RWPE2 (cell line): ENCODE measurements at regions not wholly inside any gene's neighbourhood (a gene's known extent, or its start where the extent isn't known, plus 50 kb on each side); places are given as distances from the start of the nearest gene placed in this dataset.
"Not testable (repeated sequence)": the region's sequence is repeated elsewhere in the genome, so short reads cannot be mapped to it uniquely, and the experiment has no call there.

Source experiments
- ATAC-seq: fragments of 200-7000 bp; cut with Tn5 transposase; 3 replicates; pipeline ENCODE4 v1.9.1; 2021; ENCODE audit warnings: low read depth
- DNase-seq: peaks from one replicate; pipeline ENCODE4 v3.0.0-alpha.2; 2020; ENCODE audit warnings: low spot score
- H3K27ac ChIP-seq: fragments of 450-650 bp; 2 replicates; pipeline ENCODE4 v1.5.1; 2017; ENCODE audit warnings: mild to moderate bottlenecking; ENCODE audit not compliant: poor library complexity, severe bottlenecking
- H3K27me3 ChIP-seq: fragments of 250-450 bp; sonication (Bioruptor Pico); 2 replicates; pipeline ENCODE4 v1.5.1; 2021; ENCODE audit warnings: mild to moderate bottlenecking, moderate library complexity; ENCODE audit not compliant: insufficient read depth, poor library complexity, severe bottlenecking
- H3K36me3 ChIP-seq: fragments of 250-450 bp; sonication (Bioruptor Pico); 2 replicates; pipeline ENCODE4 v1.5.1; 2020; ENCODE audit warnings: low read depth, mild to moderate bottlenecking, moderate library complexity
- H3K4me1 ChIP-seq: fragments of 250-450 bp; sonication (Bioruptor Pico); 2 replicates; pipeline ENCODE4 v1.5.1; 2021; ENCODE audit warnings: mild to moderate bottlenecking, moderate library complexity; ENCODE audit not compliant: insufficient read depth, poor library complexity, severe bottlenecking
- H3K4me3 ChIP-seq: fragments of 250-450 bp; sonication (Bioruptor Pico); 2 replicates; pipeline ENCODE4 v1.5.1; 2021; ENCODE audit warnings: mild to moderate bottlenecking, moderate library complexity; ENCODE audit not compliant: severe bottlenecking
- H3K9me3 ChIP-seq: fragments of 250-450 bp; sonication (Bioruptor Pico); 2 replicates; pipeline ENCODE4 v1.5.1; 2021; ENCODE audit warnings: mild to moderate bottlenecking, moderate library complexity; ENCODE audit not compliant: severe bottlenecking

DNA sequence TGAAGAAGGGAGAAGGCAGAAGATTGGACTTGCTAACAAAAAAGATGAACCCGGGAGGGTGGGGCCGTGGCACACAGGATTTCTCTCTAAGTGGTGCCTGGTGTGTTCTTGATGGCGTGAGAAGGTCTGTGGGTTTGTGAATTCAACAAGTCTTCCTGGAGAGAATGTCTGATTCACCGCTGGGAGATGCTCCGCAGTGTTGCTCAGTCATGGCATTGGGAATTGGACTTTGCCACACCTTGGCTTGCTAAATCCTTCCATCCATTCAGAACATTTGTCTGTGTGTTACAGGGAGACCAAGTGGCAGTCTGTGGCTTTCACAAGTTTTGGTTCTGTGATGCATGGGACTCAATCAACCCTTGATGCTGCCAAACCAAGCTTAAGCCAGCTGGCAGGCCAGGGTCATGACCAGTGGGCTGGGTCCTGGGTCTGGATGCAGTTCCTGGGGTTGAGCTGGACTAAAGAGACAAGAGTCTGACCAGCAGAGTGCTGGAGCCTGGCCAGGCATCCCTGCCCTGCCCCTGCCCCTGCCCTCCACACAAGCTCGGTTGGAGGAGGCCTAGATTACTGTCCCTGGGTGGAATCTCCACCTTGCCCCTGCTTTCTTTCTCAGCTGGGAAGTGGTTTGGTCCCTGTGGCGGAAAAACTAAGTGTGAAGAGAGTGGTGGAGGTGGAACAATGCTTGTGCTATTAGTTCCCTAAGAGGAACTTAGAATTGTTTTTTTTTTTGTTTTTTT, 3073.7 kb downstream of the RPIA start:
- H3K4me3 ChIP-seq, H3K27me3 ChIP-seq, DNase-seq, H3K36me3 ChIP-seq, H3K9me3 ChIP-seq: not testable (repeated sequence)
- H3K27ac ChIP-seq, result peak overlapping the region; percentile 47
- peak; percentile 65 for ATAC-seq
- peaks cover 15% of the 10 kb centered on the region for H3K4me1 ChIP-seq

DNA sequence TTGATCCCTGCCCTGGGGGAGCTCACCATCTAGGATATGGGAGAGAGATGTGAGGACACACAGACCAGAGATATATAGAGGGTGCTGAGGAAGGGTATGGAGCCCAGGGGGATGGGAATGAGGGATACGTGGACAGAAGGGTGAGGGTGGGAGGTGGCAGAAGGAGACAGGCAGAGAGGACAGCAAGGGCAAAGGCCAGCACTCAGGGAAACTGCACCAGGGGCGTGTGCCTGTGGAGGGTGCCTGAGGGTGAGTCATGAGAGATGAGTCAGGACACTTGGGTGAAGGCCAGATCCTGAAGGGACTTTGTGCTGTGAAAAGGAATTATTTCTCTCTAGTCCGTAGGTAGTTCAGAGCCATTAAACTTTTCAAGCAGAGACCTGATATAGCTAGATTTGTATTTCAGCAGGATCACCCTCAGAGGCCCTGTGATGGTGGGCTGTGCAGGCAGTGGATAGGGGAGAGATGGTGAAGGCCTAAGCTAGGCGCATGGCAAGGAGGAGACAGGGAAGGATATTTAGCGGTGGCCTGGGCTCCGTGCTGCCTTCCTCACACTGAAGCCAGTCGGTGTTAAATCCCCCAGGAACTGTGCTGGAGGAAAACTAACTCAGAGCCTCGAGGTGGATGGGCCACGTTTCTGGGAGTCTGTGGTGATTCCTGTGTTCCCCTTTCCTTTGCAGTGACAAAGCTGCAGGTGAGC, 3075.0 kb downstream of the RPIA start:
- H3K9me3 ChIP-seq, H3K36me3 ChIP-seq, H3K27me3 ChIP-seq, H3K4me3 ChIP-seq, DNase-seq: not testable (repeated sequence)
- H3K4me1 ChIP-seq, result peaks cover 15% of the 10 kb centered on the region
- peak overlapping the region; percentile 47 for H3K27ac ChIP-seq
- ATAC-seq, result peak; percentile 84

DNA sequence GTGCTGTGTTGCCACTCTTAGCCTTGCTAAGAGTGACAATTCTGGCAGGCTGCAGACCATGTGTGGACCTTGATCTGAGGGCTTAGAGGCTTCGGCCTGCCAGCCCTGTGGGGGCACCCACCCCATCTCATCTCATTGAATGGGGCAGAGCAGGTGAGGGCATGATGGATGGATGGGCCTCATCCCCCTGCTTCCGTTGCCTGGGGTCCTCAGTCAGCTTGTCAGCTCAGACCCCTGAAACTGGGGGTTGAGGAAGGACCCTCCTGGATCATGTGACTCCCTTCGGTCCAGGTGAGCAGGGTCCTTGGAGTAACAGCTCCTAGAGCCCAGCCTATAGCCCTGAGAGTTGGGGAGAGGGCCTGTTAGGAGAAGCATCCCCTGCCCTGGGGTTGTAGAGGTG, 3076.8 kb downstream of the RPIA start:
- not testable (repeated sequence) for H3K36me3 ChIP-seq, H3K4me3 ChIP-seq, H3K27ac ChIP-seq, DNase-seq, ATAC-seq, H3K27me3 ChIP-seq, H3K9me3 ChIP-seq
- peaks cover 15% of the 10 kb centered on the region for H3K4me1 ChIP-seq

DNA sequence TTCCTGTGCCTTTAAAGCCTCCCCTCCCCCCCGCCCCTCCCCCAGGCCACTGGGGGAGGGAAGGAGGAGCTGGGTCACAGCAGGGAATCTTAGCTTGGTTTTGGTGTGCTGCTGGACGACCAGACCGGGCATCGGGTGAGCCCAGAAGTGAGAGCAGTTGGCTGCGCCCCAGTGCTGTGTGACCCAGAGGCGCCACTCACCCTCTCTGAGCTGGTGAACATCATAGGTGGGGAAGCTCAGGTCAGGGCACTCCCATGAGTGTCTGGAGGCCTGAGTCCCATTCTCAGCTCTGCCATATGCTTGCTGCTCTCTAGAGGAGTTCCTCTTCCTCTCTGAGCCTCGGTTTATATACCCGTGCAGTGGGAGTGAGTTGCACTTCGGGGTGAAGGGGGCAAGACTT, 3077.5 kb downstream of the RPIA start:
- not testable (repeated sequence) for ATAC-seq, H3K4me3 ChIP-seq, H3K9me3 ChIP-seq, H3K27ac ChIP-seq, H3K36me3 ChIP-seq, DNase-seq, H3K27me3 ChIP-seq
- peaks cover 15% of the 10 kb centered on the region for H3K4me1 ChIP-seq

DNA sequence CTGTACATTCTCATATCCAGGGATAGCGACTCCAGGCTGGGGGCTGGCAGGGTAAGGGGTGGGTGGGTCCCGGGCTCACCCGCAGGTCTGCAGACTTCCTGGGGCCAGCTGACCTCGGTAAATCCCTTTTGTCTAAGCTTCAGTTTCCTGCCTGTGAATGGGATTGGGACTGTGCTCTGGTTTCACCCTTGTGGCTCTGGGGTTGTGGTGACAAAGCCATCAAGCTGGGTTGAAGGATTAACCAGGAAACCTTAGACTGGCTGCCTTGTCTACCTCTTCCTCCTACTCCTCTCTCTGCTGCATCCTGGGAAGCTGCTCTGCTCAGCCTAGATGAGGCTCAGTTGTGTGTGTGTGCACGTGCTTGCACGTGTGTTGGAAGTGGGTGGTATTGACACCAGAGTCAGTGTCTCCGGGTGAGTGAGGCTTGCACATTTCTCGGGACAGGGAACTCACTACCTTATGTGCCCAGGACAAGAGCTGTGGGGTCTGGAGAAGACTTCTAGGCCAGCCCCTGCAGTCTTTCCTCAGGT, 3078.6 kb downstream of the RPIA start:
- DNase-seq, H3K4me3 ChIP-seq, H3K27ac ChIP-seq, H3K27me3 ChIP-seq, ATAC-seq, H3K4me1 ChIP-seq, H3K9me3 ChIP-seq, H3K36me3 ChIP-seq: not testable (repeated sequence)

DNA sequence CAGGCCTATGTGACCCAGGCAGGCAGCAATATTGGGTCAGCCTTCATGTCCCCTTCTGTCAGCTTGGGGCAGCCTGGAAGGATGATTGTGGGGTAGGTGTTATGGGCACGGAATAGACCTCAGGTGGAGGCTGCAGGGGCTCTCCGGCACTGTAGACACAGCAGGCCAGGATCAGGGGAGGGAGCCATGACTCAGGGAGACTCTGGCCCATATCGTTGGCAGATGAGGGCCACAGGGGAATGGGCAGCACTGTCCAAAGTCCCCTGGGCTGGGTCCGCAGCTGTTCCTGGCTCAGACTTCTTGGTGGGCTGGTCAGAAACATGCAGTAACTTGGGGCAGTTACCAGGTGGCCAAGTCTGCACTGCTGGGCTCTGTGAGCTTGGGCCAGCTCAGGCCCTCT, 3080.1 kb downstream of the RPIA start:
- H3K27ac ChIP-seq, ATAC-seq, H3K4me1 ChIP-seq, H3K9me3 ChIP-seq, H3K36me3 ChIP-seq, H3K27me3 ChIP-seq, DNase-seq, H3K4me3 ChIP-seq: not testable (repeated sequence)

DNA sequence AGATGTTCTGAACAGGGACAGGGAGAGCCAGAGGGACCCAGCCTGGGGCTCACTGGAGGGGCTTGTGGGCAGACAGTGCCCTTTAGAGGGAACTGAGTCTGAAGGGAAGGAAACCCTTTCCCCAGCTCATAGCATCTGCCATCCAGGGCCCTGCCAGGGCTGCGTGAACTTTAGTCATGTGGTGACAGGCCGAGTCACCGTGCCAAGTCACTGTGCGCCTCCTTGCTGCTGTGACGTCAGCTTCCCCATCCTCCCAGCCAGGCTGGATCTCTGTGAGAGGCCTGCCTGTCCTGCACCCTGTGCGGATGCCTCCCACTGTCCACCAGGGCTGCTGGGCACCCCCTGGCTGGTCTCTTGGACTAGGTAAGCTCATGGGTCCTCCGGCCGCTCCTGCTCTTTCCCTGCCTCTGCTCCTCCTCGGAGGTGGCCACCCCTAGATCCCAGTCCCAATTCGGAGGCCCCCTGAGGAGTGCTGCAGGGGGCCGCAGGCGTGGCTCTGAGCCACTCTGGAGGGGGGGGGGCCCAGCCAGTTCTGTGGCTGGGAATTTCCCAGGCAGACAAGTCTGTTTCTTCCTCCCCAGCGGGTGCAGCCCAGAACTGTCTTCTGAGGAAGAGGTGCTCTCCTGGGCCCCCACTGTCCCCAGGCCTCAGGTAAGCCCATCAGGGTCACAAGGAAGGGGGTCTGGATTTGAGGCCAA, 3080.9 kb downstream of the RPIA start:
- H3K9me3 ChIP-seq, ATAC-seq: not testable (repeated sequence)

DNA sequence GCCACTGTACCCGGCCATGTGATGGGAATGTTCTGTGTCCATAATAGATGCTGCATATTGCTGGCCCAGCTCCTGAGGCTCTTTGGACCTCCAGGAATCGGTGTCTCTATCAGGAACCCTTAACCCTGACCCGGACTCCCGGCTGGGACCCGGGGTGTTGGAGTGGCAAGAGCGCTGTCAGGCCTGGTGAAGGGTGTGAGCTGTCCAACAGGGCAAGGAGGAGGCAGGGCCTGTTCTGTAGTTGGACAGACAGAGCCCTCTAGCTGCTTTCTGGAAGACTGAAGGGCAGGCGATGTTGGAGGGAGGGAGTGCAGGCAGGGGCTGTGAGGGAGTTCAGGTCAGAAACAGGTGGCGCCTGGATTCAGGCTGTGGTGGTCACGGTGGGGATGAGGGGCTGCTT, 3082.3 kb downstream of the RPIA start:
- H3K4me1 ChIP-seq, ATAC-seq, DNase-seq, H3K27me3 ChIP-seq, H3K36me3 ChIP-seq, H3K9me3 ChIP-seq, H3K4me3 ChIP-seq, H3K27ac ChIP-seq: not testable (repeated sequence)

More for the DNA sequence above, 3080.9 kb downstream of the RPIA start:
- not testable (repeated sequence) for H3K4me1 ChIP-seq, H3K36me3 ChIP-seq, H3K4me3 ChIP-seq, DNase-seq, H3K27ac ChIP-seq, H3K27me3 ChIP-seq

DNA sequence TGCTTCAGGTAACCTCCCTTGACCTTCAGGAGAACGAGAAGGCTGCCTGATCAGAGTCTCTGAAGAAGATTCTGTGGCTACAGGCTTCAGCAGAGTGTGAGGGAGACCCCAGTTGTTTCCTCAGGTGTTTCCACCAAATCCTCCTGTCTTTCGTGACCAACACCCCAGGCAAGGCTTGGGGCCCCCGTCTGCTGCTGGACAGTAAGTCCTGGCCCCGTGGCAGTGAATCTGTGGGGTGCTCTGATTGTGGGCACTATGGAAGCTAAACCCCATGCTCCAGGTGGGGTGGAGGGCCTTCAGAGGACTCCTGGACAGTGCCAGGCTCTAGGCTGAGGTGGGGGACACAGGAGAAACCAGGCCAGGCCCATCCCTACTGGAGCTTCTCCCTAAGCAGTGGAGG, 3083.7 kb downstream of the RPIA start:
- not testable (repeated sequence) for H3K27me3 ChIP-seq, H3K27ac ChIP-seq, ATAC-seq, H3K4me3 ChIP-seq, H3K4me1 ChIP-seq, H3K9me3 ChIP-seq, H3K36me3 ChIP-seq, DNase-seq

DNA sequence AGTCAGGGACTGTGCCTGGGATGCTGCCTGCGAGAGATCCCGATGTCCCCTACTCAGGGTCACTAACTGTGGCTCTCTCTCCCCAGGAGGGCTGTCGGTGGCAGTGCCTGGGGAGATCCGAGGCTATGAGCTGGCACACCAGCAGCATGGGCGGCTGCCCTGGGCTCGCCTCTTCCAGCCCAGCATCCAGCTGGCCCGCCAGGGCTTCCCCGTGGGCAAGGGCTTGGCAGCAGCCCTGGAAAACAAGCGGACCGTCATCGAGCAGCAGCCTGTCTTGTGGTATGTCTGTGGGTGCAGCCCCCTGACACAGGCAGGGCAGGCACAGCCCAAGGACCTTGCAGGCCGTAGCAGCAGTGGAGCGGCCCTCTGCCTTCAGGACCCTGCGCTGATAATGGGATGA, 3088.9 kb downstream of the RPIA start:
- H3K4me1 ChIP-seq, DNase-seq, H3K4me3 ChIP-seq, H3K27me3 ChIP-seq, ATAC-seq, H3K9me3 ChIP-seq, H3K27ac ChIP-seq, H3K36me3 ChIP-seq: not testable (repeated sequence)

DNA sequence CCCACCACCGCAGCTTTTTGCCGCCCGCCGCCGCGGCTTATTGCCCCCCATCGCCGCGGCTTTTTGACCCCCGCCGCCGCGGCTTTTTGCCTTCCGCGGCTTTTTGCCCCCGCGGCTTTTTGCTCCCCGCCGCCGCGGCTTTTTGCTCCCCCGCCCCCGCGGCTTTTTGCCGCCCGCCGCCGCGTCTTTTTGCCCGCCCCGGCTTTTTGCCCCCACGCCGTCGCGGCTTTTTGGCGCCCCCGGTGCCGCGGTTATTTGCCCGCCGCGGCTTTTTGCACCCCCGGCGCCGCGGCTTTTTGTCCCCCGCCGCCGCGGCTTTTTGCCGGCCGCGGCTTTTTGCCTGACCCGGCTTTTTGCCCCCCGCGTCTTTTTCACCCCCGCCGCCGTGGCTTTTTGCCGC, 3061.8 kb upstream of the TEKT4 start:
- H3K27me3 ChIP-seq, DNase-seq, H3K27ac ChIP-seq, ATAC-seq, H3K4me3 ChIP-seq, H3K9me3 ChIP-seq, H3K4me1 ChIP-seq, H3K36me3 ChIP-seq: not testable (repeated sequence)
